ENCODE measurements at regions not wholly inside any gene's neighbourhood (a gene's known extent, or its start where the extent isn't known, plus 50 kb on each side); places are given as distances from the start of the nearest gene placed in this dataset.

GRCh38 chr11:120023120-120023519 lies 114.8 kb downstream of the TRIM29 start:
- TF ChIP-seq CTCF (IDR thresholded peaks at IDR 0.05; ENCODE audit: low read depth, low read length, poor library complexity, severe bottlenecking) (no peak), EZH2phosphoT487 (IDR thresholded peaks at IDR 0.05; ENCODE audit: borderline replicate concordance, low read length) (no peak)
